ENCODE measurements at regions not wholly inside any gene's neighbourhood (a gene's known extent, or its start where the extent isn't known, plus 50 kb on each side); places are given as distances from the start of the nearest gene placed in this dataset.

DNA sequence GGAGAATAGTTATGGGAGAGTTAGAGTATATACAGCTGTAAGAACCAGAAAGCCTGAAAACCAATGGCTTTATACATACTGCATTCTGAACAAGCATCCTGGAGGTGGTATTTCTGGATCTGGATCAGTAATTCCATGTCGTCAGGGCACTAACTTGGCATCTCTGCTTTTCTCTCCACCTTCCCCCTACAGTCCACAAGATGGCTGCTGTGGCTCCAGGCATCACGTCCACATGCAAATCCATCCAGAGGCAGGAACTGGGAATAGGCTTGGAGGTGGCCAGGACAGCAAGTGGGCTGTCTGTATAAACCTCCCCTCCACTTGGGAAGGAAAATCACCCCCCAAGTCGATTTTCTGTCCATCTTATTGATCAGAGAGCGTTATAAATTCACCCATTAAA, 86.2 kb upstream of the WDR26 start (continued):
- TF ChIP-seq, protein P1, sequence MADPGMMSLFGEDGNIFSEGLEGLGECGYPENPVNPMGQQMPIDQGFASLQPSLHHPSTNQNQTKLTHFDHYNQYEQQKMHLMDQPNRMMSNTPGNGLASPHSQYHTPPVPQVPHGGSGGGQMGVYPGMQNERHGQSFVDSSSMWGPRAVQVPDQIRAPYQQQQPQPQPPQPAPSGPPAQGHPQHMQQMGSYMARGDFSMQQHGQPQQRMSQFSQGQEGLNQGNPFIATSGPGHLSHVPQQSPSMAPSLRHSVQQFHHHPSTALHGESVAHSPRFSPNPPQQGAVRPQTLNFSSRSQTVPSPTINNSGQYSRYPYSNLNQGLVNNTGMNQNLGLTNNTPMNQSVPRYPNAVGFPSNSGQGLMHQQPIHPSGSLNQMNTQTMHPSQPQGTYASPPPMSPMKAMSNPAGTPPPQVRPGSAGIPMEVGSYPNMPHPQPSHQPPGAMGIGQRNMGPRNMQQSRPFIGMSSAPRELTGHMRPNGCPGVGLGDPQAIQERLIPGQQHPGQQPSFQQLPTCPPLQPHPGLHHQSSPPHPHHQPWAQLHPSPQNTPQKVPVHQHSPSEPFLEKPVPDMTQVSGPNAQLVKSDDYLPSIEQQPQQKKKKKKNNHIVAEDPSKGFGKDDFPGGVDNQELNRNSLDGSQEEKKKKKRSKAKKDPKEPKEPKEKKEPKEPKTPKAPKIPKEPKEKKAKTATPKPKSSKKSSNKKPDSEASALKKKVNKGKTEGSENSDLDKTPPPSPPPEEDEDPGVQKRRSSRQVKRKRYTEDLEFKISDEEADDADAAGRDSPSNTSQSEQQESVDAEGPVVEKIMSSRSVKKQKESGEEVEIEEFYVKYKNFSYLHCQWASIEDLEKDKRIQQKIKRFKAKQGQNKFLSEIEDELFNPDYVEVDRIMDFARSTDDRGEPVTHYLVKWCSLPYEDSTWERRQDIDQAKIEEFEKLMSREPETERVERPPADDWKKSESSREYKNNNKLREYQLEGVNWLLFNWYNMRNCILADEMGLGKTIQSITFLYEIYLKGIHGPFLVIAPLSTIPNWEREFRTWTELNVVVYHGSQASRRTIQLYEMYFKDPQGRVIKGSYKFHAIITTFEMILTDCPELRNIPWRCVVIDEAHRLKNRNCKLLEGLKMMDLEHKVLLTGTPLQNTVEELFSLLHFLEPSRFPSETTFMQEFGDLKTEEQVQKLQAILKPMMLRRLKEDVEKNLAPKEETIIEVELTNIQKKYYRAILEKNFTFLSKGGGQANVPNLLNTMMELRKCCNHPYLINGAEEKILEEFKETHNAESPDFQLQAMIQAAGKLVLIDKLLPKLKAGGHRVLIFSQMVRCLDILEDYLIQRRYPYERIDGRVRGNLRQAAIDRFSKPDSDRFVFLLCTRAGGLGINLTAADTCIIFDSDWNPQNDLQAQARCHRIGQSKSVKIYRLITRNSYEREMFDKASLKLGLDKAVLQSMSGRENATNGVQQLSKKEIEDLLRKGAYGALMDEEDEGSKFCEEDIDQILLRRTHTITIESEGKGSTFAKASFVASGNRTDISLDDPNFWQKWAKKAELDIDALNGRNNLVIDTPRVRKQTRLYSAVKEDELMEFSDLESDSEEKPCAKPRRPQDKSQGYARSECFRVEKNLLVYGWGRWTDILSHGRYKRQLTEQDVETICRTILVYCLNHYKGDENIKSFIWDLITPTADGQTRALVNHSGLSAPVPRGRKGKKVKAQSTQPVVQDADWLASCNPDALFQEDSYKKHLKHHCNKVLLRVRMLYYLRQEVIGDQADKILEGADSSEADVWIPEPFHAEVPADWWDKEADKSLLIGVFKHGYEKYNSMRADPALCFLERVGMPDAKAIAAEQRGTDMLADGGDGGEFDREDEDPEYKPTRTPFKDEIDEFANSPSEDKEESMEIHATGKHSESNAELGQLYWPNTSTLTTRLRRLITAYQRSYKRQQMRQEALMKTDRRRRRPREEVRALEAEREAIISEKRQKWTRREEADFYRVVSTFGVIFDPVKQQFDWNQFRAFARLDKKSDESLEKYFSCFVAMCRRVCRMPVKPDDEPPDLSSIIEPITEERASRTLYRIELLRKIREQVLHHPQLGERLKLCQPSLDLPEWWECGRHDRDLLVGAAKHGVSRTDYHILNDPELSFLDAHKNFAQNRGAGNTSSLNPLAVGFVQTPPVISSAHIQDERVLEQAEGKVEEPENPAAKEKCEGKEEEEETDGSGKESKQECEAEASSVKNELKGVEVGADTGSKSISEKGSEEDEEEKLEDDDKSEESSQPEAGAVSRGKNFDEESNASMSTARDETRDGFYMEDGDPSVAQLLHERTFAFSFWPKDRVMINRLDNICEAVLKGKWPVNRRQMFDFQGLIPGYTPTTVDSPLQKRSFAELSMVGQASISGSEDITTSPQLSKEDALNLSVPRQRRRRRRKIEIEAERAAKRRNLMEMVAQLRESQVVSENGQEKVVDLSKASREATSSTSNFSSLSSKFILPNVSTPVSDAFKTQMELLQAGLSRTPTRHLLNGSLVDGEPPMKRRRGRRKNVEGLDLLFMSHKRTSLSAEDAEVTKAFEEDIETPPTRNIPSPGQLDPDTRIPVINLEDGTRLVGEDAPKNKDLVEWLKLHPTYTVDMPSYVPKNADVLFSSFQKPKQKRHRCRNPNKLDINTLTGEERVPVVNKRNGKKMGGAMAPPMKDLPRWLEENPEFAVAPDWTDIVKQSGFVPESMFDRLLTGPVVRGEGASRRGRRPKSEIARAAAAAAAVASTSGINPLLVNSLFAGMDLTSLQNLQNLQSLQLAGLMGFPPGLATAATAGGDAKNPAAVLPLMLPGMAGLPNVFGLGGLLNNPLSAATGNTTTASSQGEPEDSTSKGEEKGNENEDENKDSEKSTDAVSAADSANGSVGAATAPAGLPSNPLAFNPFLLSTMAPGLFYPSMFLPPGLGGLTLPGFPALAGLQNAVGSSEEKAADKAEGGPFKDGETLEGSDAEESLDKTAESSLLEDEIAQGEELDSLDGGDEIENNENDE (IDR thresholded peaks at IDR 0.05; ENCODE audit: insufficient replicate concordance, low read length): no peak
- TF ChIP-seq BACH1 (IDR thresholded peaks at IDR 0.05; ENCODE audit: low read length) (no peak), SUZ12 (IDR thresholded peaks at IDR 0.05; ENCODE audit: low read length) (no peak), SP1 (IDR thresholded peaks at IDR 0.05; ENCODE audit: low read depth, low read length) (no peak)
- TF ChIP-seq, protein P2, sequence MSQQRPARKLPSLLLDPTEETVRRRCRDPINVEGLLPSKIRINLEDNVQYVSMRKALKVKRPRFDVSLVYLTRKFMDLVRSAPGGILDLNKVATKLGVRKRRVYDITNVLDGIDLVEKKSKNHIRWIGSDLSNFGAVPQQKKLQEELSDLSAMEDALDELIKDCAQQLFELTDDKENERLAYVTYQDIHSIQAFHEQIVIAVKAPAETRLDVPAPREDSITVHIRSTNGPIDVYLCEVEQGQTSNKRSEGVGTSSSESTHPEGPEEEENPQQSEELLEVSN (IDR thresholded peaks at IDR 0.05): no peak

All from H1 (cell line).